ENCODE measurements at regions not wholly inside any gene's neighbourhood (a gene's known extent, or its start where the extent isn't known, plus 50 kb on each side); places are given as distances from the start of the nearest gene placed in this dataset.

DNA sequence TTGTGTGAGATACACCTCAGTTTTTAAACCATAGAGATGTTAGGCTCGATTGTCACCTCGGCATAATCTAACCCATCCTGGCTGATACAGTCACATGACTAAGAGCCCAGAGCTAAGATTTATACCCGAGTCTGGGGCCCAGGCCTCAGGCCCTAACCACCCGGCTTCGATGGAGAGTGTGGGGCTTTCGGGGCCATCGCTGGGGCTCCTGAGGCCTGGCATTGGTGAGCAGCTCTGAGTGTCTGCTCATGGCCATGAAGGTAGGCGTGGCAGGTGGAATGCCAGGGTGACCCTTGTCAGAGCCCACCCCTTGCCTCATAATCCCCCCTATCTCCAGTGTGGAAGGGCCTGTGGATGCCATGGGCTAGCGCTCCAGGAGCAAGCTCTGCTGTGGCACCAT, 164.3 kb downstream of the BMP7 start:
- TF ChIP-seq EZH2phosphoT487 (IDR thresholded peaks at IDR 0.05; ENCODE audit: low read depth, severe bottlenecking, unreplicated experiment) = no peak
- TF ChIP-seq, protein P1, sequence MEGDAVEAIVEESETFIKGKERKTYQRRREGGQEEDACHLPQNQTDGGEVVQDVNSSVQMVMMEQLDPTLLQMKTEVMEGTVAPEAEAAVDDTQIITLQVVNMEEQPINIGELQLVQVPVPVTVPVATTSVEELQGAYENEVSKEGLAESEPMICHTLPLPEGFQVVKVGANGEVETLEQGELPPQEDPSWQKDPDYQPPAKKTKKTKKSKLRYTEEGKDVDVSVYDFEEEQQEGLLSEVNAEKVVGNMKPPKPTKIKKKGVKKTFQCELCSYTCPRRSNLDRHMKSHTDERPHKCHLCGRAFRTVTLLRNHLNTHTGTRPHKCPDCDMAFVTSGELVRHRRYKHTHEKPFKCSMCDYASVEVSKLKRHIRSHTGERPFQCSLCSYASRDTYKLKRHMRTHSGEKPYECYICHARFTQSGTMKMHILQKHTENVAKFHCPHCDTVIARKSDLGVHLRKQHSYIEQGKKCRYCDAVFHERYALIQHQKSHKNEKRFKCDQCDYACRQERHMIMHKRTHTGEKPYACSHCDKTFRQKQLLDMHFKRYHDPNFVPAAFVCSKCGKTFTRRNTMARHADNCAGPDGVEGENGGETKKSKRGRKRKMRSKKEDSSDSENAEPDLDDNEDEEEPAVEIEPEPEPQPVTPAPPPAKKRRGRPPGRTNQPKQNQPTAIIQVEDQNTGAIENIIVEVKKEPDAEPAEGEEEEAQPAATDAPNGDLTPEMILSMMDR (IDR thresholded peaks at IDR 0.05; ENCODE audit: poor library complexity) = no peak
- TF ChIP-seq EZH2 (IDR thresholded peaks at IDR 0.05; ENCODE audit: borderline replicate concordance) = no peak
